Loucy (cell line): ENCODE measurements at regions not wholly inside any gene's neighbourhood (a gene's known extent, or its start where the extent isn't known, plus 50 kb on each side); places are given as distances from the start of the nearest gene placed in this dataset.

ENCODE experiments used
- H2AFZ ChIP-seq: fragments of 200-600 bp; sonication (generic); 2 replicates; pipeline ENCODE4 v1.6.0; 2016; ENCODE audit warnings: antibody characterized with exemption, mild to moderate bottlenecking, low read length, moderate library complexity
- H3F3A ChIP-seq: fragments of 200-600 bp; 2 replicates; pipeline ENCODE4 v1.6.0; 2016; ENCODE audit warnings: antibody characterized with exemption, low read depth, mild to moderate bottlenecking
- H3K27me3 ChIP-seq: fragments of 200-600 bp; sonication (generic); 2 replicates; pipeline ENCODE4 v1.6.1; 2014; ENCODE audit warnings: low read length, mild to moderate bottlenecking; ENCODE audit not compliant: insufficient read depth, poor library complexity, severe bottlenecking
- H3K36me3 ChIP-seq: fragments of 200-600 bp; sonication (generic); 2 replicates; pipeline ENCODE4 v1.6.1; 2016; ENCODE audit warnings: low read length; ENCODE audit not compliant: insufficient read depth
- H3K4me1 ChIP-seq: fragments of 200-600 bp; sonication (generic); 2 replicates; pipeline ENCODE4 v1.5.1; 2014; ENCODE audit warnings: low read length, mild to moderate bottlenecking; ENCODE audit not compliant: insufficient read depth, poor library complexity, severe bottlenecking
- H3K4me2 ChIP-seq: fragments of 200-600 bp; sonication (generic); 2 replicates; pipeline ENCODE4 v1.6.0; 2014; ENCODE audit warnings: antibody characterized with exemption, low read length, low read depth, mild to moderate bottlenecking; ENCODE audit not compliant: poor library complexity, severe bottlenecking
- H3K4me3 ChIP-seq: fragments of 200-600 bp; sonication (generic); 2 replicates; pipeline ENCODE4 v1.5.1; 2014; ENCODE audit warnings: low read length, mild to moderate bottlenecking, mixed read lengths; ENCODE audit not compliant: poor library complexity, severe bottlenecking
- H3K79me2 ChIP-seq: fragments of 200-600 bp; sonication (generic); 2 replicates; pipeline ENCODE4 v1.6.1; 2014; ENCODE audit warnings: low read length; ENCODE audit not compliant: insufficient read depth
- H3K9ac ChIP-seq: fragments of 200-600 bp; sonication (generic); 2 replicates; pipeline ENCODE4 v1.6.0; 2014; ENCODE audit warnings: mild to moderate bottlenecking, low read depth, low read length, moderate library complexity; ENCODE audit not compliant: poor library complexity, severe bottlenecking
- H3K9me2 ChIP-seq: fragments of 200-600 bp; sonication (generic); replicated peaks from 2 replicates; pipeline ENCODE4 v1.6.1; 2016; ENCODE audit warnings: low read depth, low read length, mixed read lengths
- H3K9me3 ChIP-seq: fragments of 200-600 bp; sonication (generic); 2 replicates; pipeline ENCODE4 v1.6.1; 2014; ENCODE audit warnings: mild to moderate bottlenecking, antibody characterized with exemption, low read length, low read depth; ENCODE audit not compliant: insufficient read depth
- H4K20me1 ChIP-seq: fragments of 200-600 bp; sonication (generic); 2 replicates; pipeline ENCODE4 v1.6.0; 2014; ENCODE audit warnings: antibody characterized with exemption, low read length, mild to moderate bottlenecking; ENCODE audit not compliant: insufficient read depth, poor library complexity, severe bottlenecking
- CTCF ChIP-seq: fragments of 200-600 bp; sonication (generic); conservative IDR thresholded peaks from 2 replicates; pipeline ENCODE4 v1.5.1; 2014; ENCODE audit warnings: mild to moderate bottlenecking, antibody characterized with exemption, low read length
- EZH2phosphoT487 ChIP-seq: fragments of 200-600 bp; IDR thresholded peaks from 2 replicates; pipeline ENCODE4 v1.6.1; 2018; ENCODE audit warnings: antibody characterized with exemption, mild to moderate bottlenecking, moderate library complexity, borderline replicate concordance

- Histone ChIP-seq H3K4me1 (no peaks in the 10 kb centered on the region), H3K9me3 (no peaks in the 10 kb centered on the region), H3K9me2 (no peaks in the 10 kb centered on the region)
Measured at GRCh38 chr13:39874331-39875053, 219.0 kb downstream of the COG6 start.

GRCh38 chr13:39875111-39875987 lies 219.9 kb downstream of the COG6 start:
- H2AFZ ChIP-seq: no peak overlapping the region
- H4K20me1 ChIP-seq: no peaks in the 10 kb centered on the region
- no peaks in the 10 kb centered on the region for H3K9me2 ChIP-seq
- no peak for TF ChIP-seq CTCF
- TF ChIP-seq EZH2phosphoT487: no peak
- H3K79me2 ChIP-seq: no peaks in the 10 kb centered on the region
- no peak overlapping the region for H3K4me2 ChIP-seq
- no peaks in the 10 kb centered on the region for H3K9me3 ChIP-seq
- no peaks in the 10 kb centered on the region for H3K27me3 ChIP-seq
- H3F3A ChIP-seq: no peaks in the 10 kb centered on the region
- H3K4me3 ChIP-seq: no peak overlapping the region
- no peak overlapping the region for H3K9ac ChIP-seq
- no peaks in the 10 kb centered on the region for H3K4me1 ChIP-seq
- H3K36me3 ChIP-seq: no peaks in the 10 kb centered on the region

More at GRCh38 chr13:39874331-39875053, 219.0 kb downstream of the COG6 start:
- no peaks in the 10 kb centered on the region for H3K27me3 ChIP-seq
- no peak overlapping the region for H3K4me2 ChIP-seq
- no peaks in the 10 kb centered on the region for H3K36me3 ChIP-seq
- no peaks in the 10 kb centered on the region for H3F3A ChIP-seq
- H3K9ac ChIP-seq: no peak overlapping the region
- TF ChIP-seq CTCF (no peak), EZH2phosphoT487 (no peak)
- no peaks in the 10 kb centered on the region for H4K20me1 ChIP-seq
- H2AFZ ChIP-seq: no peak overlapping the region
- H3K79me2 ChIP-seq: no peaks in the 10 kb centered on the region
- no peak overlapping the region for H3K4me3 ChIP-seq

GRCh38 chr13:39876258-39876657 lies 220.8 kb downstream of the COG6 start:
- Histone ChIP-seq H3K9me3 (no peaks in the 10 kb centered on the region), H3K9me2 (no peaks in the 10 kb centered on the region), H3K4me2 (no peak overlapping the region), H3F3A (no peaks in the 10 kb centered on the region), H3K36me3 (no peaks in the 10 kb centered on the region), H3K4me1 (no peaks in the 10 kb centered on the region), H4K20me1 (no peaks in the 10 kb centered on the region), H3K27me3 (no peaks in the 10 kb centered on the region), H3K9ac (no peak overlapping the region), H3K79me2 (no peaks in the 10 kb centered on the region), H2AFZ (no peak overlapping the region), H3K4me3 (no peak overlapping the region)
- TF ChIP-seq CTCF (no peak), EZH2phosphoT487 (no peak)
